NB4 (cell line): ENCODE measurements at regions not wholly inside any gene's neighbourhood (a gene's known extent, or its start where the extent isn't known, plus 50 kb on each side); places are given as distances from the start of the nearest gene placed in this dataset.

Source experiments
- DNase-seq: peaks from one replicate; pipeline ENCODE4 v3.0.0; 2010; ENCODE audit warnings: low read depth
- H3K4me3 ChIP-seq: one replicate; pipeline ENCODE4 v1.5.1; 2011; ENCODE audit warnings: mild to moderate bottlenecking, low read depth, low read length, moderate library complexity
- MAX ChIP-seq: IDR thresholded peaks from 2 replicates; pipeline ENCODE4 v1.6.1; 2011; ENCODE audit warnings: low read depth, low read length
- MYC ChIP-seq: IDR thresholded peaks from 2 replicates; pipeline ENCODE4 v1.6.1; 2011; ENCODE audit warnings: low read depth, low read length
- POLR2A ChIP-seq: IDR thresholded peaks from 2 replicates; pipeline ENCODE4 v1.6.1; 2011; ENCODE audit warnings: mild to moderate bottlenecking; ENCODE audit not compliant: insufficient read length; ENCODE audit errors: extremely low read depth
- TF ChIP-seq, protein P1 (sequence below): IDR thresholded peaks from one replicate; pipeline ENCODE4 v1.5.1; 2012; ENCODE audit warnings: low read depth, low read length

GRCh38 chr16:73420676-73421075 is 372.7 kb upstream of the ZFHX3 start:
- DNase-seq = no peak
- H3K4me3 ChIP-seq = no peak overlapping the region
- no peak for TF ChIP-seq MYC
- TF ChIP-seq MAX = no peak

- no peak for TF ChIP-seq POLR2A
- no peak for TF ChIP-seq MAX
- TF ChIP-seq MYC = no peak
- TF ChIP-seq, protein P1, sequence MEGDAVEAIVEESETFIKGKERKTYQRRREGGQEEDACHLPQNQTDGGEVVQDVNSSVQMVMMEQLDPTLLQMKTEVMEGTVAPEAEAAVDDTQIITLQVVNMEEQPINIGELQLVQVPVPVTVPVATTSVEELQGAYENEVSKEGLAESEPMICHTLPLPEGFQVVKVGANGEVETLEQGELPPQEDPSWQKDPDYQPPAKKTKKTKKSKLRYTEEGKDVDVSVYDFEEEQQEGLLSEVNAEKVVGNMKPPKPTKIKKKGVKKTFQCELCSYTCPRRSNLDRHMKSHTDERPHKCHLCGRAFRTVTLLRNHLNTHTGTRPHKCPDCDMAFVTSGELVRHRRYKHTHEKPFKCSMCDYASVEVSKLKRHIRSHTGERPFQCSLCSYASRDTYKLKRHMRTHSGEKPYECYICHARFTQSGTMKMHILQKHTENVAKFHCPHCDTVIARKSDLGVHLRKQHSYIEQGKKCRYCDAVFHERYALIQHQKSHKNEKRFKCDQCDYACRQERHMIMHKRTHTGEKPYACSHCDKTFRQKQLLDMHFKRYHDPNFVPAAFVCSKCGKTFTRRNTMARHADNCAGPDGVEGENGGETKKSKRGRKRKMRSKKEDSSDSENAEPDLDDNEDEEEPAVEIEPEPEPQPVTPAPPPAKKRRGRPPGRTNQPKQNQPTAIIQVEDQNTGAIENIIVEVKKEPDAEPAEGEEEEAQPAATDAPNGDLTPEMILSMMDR = no peak
- no peak overlapping the region for H3K4me3 ChIP-seq
- DNase-seq = no peak
Observed at GRCh38 chr16:73420244-73420643, 372.3 kb upstream of the ZFHX3 start.

- TF ChIP-seq POLR2A = no peak
- no peak for DNase-seq
- H3K4me3 ChIP-seq = no peak overlapping the region
Observed at GRCh38 chr16:73418691-73419090, 370.8 kb upstream of the ZFHX3 start.

GRCh38 chr16:73418051-73418450 is 370.1 kb upstream of the ZFHX3 start:
- no peak for DNase-seq
- TF ChIP-seq MYC (no peak), MAX (no peak), POLR2A (no peak)
- TF ChIP-seq, protein P1 = no peak
- no peak overlapping the region for H3K4me3 ChIP-seq

- no peak for DNase-seq
- TF ChIP-seq MYC (no peak), POLR2A (no peak), MAX (no peak)
- TF ChIP-seq, protein P1 = no peak
- no peak overlapping the region for H3K4me3 ChIP-seq
Observed at GRCh38 chr16:73415286-73415685, 367.4 kb upstream of the ZFHX3 start.

DNA sequence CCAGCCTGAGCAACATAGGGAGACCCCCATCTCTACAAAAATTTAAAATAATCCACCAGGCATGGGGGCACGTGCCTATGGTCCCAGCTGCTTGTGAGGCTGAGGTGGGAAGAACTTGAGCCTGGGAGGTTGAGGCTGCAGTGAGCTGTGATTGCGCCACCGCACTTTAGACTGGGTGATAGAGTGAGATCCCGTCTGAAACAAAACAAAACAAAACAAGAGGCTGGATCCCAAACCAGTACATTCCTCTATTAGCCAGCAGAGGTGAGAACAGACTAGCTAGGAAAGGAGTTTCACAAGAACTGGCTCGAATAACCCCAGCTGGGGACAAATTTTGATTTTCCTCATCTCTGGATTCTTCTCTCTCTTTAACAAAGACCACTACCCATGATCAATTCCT is 366.7 kb upstream of the ZFHX3 start:
- H3K4me3 ChIP-seq = no peak overlapping the region
- TF ChIP-seq, protein P1 = no peak
- no peak for TF ChIP-seq MAX
- TF ChIP-seq POLR2A = no peak
- TF ChIP-seq MYC = no peak
- no peak for DNase-seq

- H3K4me3 ChIP-seq = no peak overlapping the region
- no peak for TF ChIP-seq POLR2A
- TF ChIP-seq, protein P1 = no peak
- TF ChIP-seq MAX = no peak
- no peak for TF ChIP-seq MYC
- no peak for DNase-seq
Observed at GRCh38 chr16:73413830-73414190, 365.9 kb upstream of the ZFHX3 start.
